Stimulated activated CD8-positive, alpha-beta memory T cell treated with anti-CD3 and anti-CD28 coated beads, Interleukin-15, amount 100 ng/mL, for 1 hour (primary cell): ENCODE measurements at regions not wholly inside any gene's neighbourhood (a gene's known extent, or its start where the extent isn't known, plus 50 kb on each side); places are given as distances from the start of the nearest gene placed in this dataset.
"Not testable (repeated sequence)": the region's sequence is repeated elsewhere in the genome, so short reads cannot be mapped to it uniquely, and the experiment has no call there.

Experiments
- DNase-seq: peaks from one replicate; pipeline ENCODE4 v3.0.0-alpha.2; 2020; ENCODE audit warnings: low read depth

GRCh38 chr11:95650276-95650675 lies 139.3 kb downstream of the FAM76B start:
- no peak for DNase-seq

GRCh38 chr11:95647871-95648270 lies 141.7 kb downstream of the FAM76B start:
- DNase-seq = no peak

- no peak for DNase-seq
Measured at GRCh38 chr11:95647355-95647754, 142.2 kb downstream of the FAM76B start.

GRCh38 chr11:95641495-95641894 lies 148.1 kb downstream of the FAM76B start:
- no peak for DNase-seq

GRCh38 chr11:95638501-95638900 lies 151.1 kb downstream of the FAM76B start:
- DNase-seq = no peak

- DNase-seq = no peak
Measured at GRCh38 chr11:95625164-95625900, 164.2 kb downstream of the FAM76B start.

- DNase-seq = no peak
Measured at GRCh38 chr11:95616256-95616804, 173.3 kb downstream of the FAM76B start.

GRCh38 chr11:95611827-95612226 lies 177.8 kb downstream of the FAM76B start:
- no peak for DNase-seq

GRCh38 chr11:95610185-95610584 lies 179.4 kb downstream of the FAM76B start:
- DNase-seq = not testable (repeated sequence)

- DNase-seq = no peak
Measured at GRCh38 chr11:95608093-95608492, 181.5 kb downstream of the FAM76B start.

- no peak for DNase-seq
Measured at GRCh38 chr11:95606824-95607223, 182.8 kb downstream of the FAM76B start.

- no peak for DNase-seq
Measured at GRCh38 chr11:95605271-95605940, 184.2 kb downstream of the FAM76B start.

- no peak for DNase-seq
Measured at GRCh38 chr11:95599959-95600586, 189.5 kb downstream of the FAM76B start.

GRCh38 chr11:95595973-95596489 lies 193.6 kb downstream of the FAM76B start:
- no peak for DNase-seq

- DNase-seq = no peak
Measured at GRCh38 chr11:95595541-95595940, 194.0 kb downstream of the FAM76B start.

- no peak for DNase-seq
Measured at GRCh38 chr11:95593111-95593510, 196.5 kb downstream of the FAM76B start.

- DNase-seq = no peak
Measured at GRCh38 chr11:95592471-95592870, 197.1 kb downstream of the FAM76B start.

- no peak for DNase-seq
Measured at GRCh38 chr11:95589893-95590612, 199.5 kb downstream of the FAM76B start.

GRCh38 chr11:95588821-95589220 lies 200.8 kb downstream of the FAM76B start:
- DNase-seq = no peak

- no peak for DNase-seq
Measured at GRCh38 chr11:95586661-95587060, 202.9 kb downstream of the FAM76B start.

GRCh38 chr11:95586155-95586554 lies 203.4 kb downstream of the FAM76B start:
- DNase-seq = no peak

- DNase-seq = no peak
Measured at GRCh38 chr11:95585752-95586077, 203.9 kb downstream of the FAM76B start.
